ENCODE measurements at regions not wholly inside any gene's neighbourhood (a gene's known extent, or its start where the extent isn't known, plus 50 kb on each side); places are given as distances from the start of the nearest gene placed in this dataset.

- Histone ChIP-seq H3K27ac (ENCODE audit: insufficient read depth, low read length) (no peak overlapping the region), H2BK5ac (ENCODE audit: low read depth, low read length, poor library complexity, severe bottlenecking) (no peak overlapping the region), H4K5ac (ENCODE audit: low read depth, low read length) (no peak overlapping the region), H3K36me3 (ENCODE audit: control insufficient read depth, insufficient read depth, low read length) (no peaks in the 10 kb centered on the region), H3K4ac (ENCODE audit: low read depth, low read length) (no peak overlapping the region), H2BK15ac (ENCODE audit: low read depth, low read length) (no peak overlapping the region), H4K20me1 (ENCODE audit: insufficient read depth, low read length) (no peaks in the 10 kb centered on the region), H2AK9ac (replicated peaks; ENCODE audit: low read depth, low read length, poor library complexity) (no peak overlapping the region), H2AFZ (replicated peaks; ENCODE audit: low read length, poor library complexity) (no peak overlapping the region), H3K56ac (ENCODE audit: extremely low read depth, insufficient read depth, low read length) (no peak overlapping the region), H3K4me1 (ENCODE audit: control insufficient read depth, insufficient read depth, low read length) (no peaks in the 10 kb centered on the region), H3K9ac (ENCODE audit: low read depth, low read length) (no peak overlapping the region), H3K9me1 (ENCODE audit: insufficient read depth, low read length) (no peaks in the 10 kb centered on the region), H3K4me2 (ENCODE audit: low read depth, low read length) (no peak overlapping the region), H3K9me3 (ENCODE audit: control insufficient read depth, insufficient read depth, low read length) (no peaks in the 10 kb centered on the region), H2BK120ac (ENCODE audit: low read depth, low read length) (no peak overlapping the region), H3K79me1 (ENCODE audit: low read depth in 1 of 2, low read length in 2 of 2) (no peaks in the 10 kb centered on the region), H3K27me3 (ENCODE audit: control insufficient read depth, insufficient read depth, low read length) (no peaks in the 10 kb centered on the region), H4K91ac (ENCODE audit: insufficient read depth, low read depth, low read length) (no peak overlapping the region), H2AK5ac (ENCODE audit: low read depth, low read length) (no peak overlapping the region), H3K23ac (ENCODE audit: low read depth, low read length) (no peak overlapping the region), H4K8ac (ENCODE audit: low read depth in 2 of 2, low read length in 2 of 2) (no peak overlapping the region), H3K14ac (replicated peaks; ENCODE audit: low read depth, low read length) (no peak overlapping the region), H3K4me3 (ENCODE audit: insufficient read depth, low read depth, low read length) (no peak overlapping the region), H3K18ac (ENCODE audit: low read depth, low read length) (no peak overlapping the region), H2BK20ac (ENCODE audit: low read depth, low read length) (no peak overlapping the region)
- dilution Hi-C loops (cut with HindIII; ENCODE audit: low sequenced_read_pairs, unreplicated experiment): no loop called here
- POLR2A ChIA-PET (ENCODE audit: unreplicated experiment): no interaction called here
- TF ChIP-seq MXI1 (IDR thresholded peaks at IDR 0.05; ENCODE audit: borderline replicate concordance, low read depth, low read length) (no peak), ELK1 (IDR thresholded peaks at IDR 0.05; ENCODE audit: borderline replicate concordance, low read depth, low read length) (no peak), BHLHE40 (IDR thresholded peaks at IDR 0.05; ENCODE audit: low read depth, low read length) (no peak), MAFK (IDR thresholded peaks at IDR 0.05; ENCODE audit: low read depth, low read length) (no peak), RAD21 (IDR thresholded peaks at IDR 0.05; ENCODE audit: low read length) (no peak), POLR2A (IDR thresholded peaks at IDR 0.05; ENCODE audit: low read depth, low read length) (no peak), FOS (IDR thresholded peaks at IDR 0.05; ENCODE audit: low read depth, low read length) (no peak), SMC3 (IDR thresholded peaks at IDR 0.05; ENCODE audit: low read depth, low read length) (no peak), MAZ (IDR thresholded peaks at IDR 0.05; ENCODE audit: borderline replicate concordance, low read depth, low read length) (no peak), CHD1 (IDR thresholded peaks at IDR 0.05; ENCODE audit: low read depth, low read length) (no peak), CEBPB (IDR thresholded peaks at IDR 0.05; ENCODE audit: low read depth, low read length) (no peak), RCOR1 (IDR thresholded peaks at IDR 0.05; ENCODE audit: insufficient replicate concordance, low read length) (no peak), CTCF (conservative IDR thresholded peaks at IDR 0.05; ENCODE audit: low read depth, low read length) (no peak), RFX5 (IDR thresholded peaks at IDR 0.05; ENCODE audit: low read depth, low read length) (no peak), USF2 (IDR thresholded peaks at IDR 0.05; ENCODE audit: low read depth, low read length) (no peak), NFE2L2 (IDR thresholded peaks at IDR 0.05; ENCODE audit: low read depth, low read length) (no peak)
- ATAC-seq (ENCODE audit: low read depth) (no peak), DNase-seq (no peak)
- intact Hi-C loops (cut with micrococcal nuclease): no loop called here
- in situ Hi-C loops (cut with MboI; ENCODE audit: low sequenced_read_pairs): no loop called here
- no TSS peak for BruUV-seq (replicated peaks)
- CTCF ChIA-PET: no interaction called here
These were observed 177.6 kb upstream of the FBXL7 start for GRCh38 chr5:15322421-15322820.

Measured in IMR-90 (cell line).